Pancreas (tissue), 10 donors: ENCODE measurements at regions not wholly inside any gene's neighbourhood (a gene's known extent, or its start where the extent isn't known, plus 50 kb on each side); places are given as distances from the start of the nearest gene placed in this dataset.

Experiments used
- ATAC-seq, 4 donors: fragments of 200-7000 bp; cut with Tn5 transposase; one replicate each; pipeline versions ENCODE4 v1.8.0 to v1.9.1; 2020; ENCODE audit warnings: mild to moderate bottlenecking in 4 of 4, moderate library complexity in 4 of 4
- DNase-seq, 6 donors: peaks; one replicate each; pipeline ENCODE4 v3.0.0-alpha.2; 2020
- FAIRE-seq: peaks from 2 replicates; lab custom pipeline; 2012; peaks lifted over from hg19 to GRCh38; lab: Jason Lieb, UNC
- H3K27ac ChIP-seq, 4 donors: fragments of 200-600 bp; sonication (generic); 1 replicate in 3 of 4; 2 replicates in 1 of 4; pipeline versions ENCODE4 v1.5.0 to v1.8.0; 2020
- H3K27me3 ChIP-seq, 4 donors: fragments of 200-600 bp; one replicate each; pipeline ENCODE4 v1.8.0; 2021
- H3K36me3 ChIP-seq, 3 donors: fragments of 200-600 bp; sonication (generic) in 1 of 3; one replicate each; pipeline versions ENCODE4 v1.5.0 to v1.8.0; 2020 to 2021
- H3K4me1 ChIP-seq, 3 donors: fragments of 200-600 bp; one replicate each; pipeline ENCODE4 v1.8.0; 2021
- H3K4me3 ChIP-seq, 4 donors: fragments of 200-600 bp; sonication (generic) in 2 of 4; one replicate each; pipeline versions ENCODE4 v1.5.0 to v1.8.0; 2020 to 2021
- H3K9me3 ChIP-seq, 4 donors: fragments of 200-600 bp; one replicate each; pipeline ENCODE4 v1.8.0; 2021
- CTCF ChIP-seq, 4 donors: fragments of 200-600 bp; sonication (generic) in 3 of 4; IDR thresholded peaks; one replicate each; pipeline versions ENCODE4 v1.5.0 to v1.8.0; 2021; ENCODE audit warnings: antibody characterized with exemption in 4 of 4
- WGBS, 2 donors: extraction: QIAGEN DNeasy Blood & Tissue Kit; methylation state at CpG; one replicate each; pipeline ENCODE4 v1.1.7; 2013; 5-methylcytosine and 5-hydroxymethylcytosine counted together
- intact Hi-C, 3 donors: fragments of 100-400 bp; cut with DNase I; formaldehyde crosslinking; loops; one replicate each; pipeline versions ENCODE4 v1.11.1 to v1.14.2; 2022
- donor health status: healthy with polysubstance abuse.
- donor health status: DM: no; HTN: no; CAD: no; lungs with moderate emphysema.
- donor health status: DM: no; HTN: no; CAD: no.
- donor health status: control.
- donor health status: control.
- donor health status: Bipolar disorder and iron deficiency.
- donor health status: DM: yes; HTN: yes; CAD: no.
- donor health status: DM: no; HTN: no; CAD: no.
- donor health status: DM: no; HTN: no; CAD: no.
- donor health status: DM: yes; HTN: yes; CAD: no.

GRCh38 chr4:74878323-74878722, 54.6 kb upstream of the PARM1 start:
- WGBS, 2 donors = 71 to 83% methylated on average over 3 of the region's 3 CpGs
- no peaks in the 10 kb centered on the region for H3K36me3 ChIP-seq
- H3K4me3 ChIP-seq = no peak overlapping the region
- peaks cover 0 to 5% (median 0%) of the 10 kb centered on the region in 3 donors for H3K4me1 ChIP-seq
- no peak for DNase-seq
- no peak overlapping the region for H3K27ac ChIP-seq
- no peak for ATAC-seq
- no peak for TF ChIP-seq CTCF (IDR thresholded peaks at IDR 0.05)
- intact Hi-C loops = no loop called here
- no peaks in the 10 kb centered on the region for H3K9me3 ChIP-seq
- no peak for FAIRE-seq
- H3K27me3 ChIP-seq = no peaks in the 10 kb centered on the region

- H3K4me1 ChIP-seq = peaks cover 0 to 5% (median 0%) of the 10 kb centered on the region in 3 donors
- DNase-seq (no peak), FAIRE-seq (no peak), ATAC-seq (no peak)
- H3K36me3 ChIP-seq = no peaks in the 10 kb centered on the region
- no peaks in the 10 kb centered on the region for H3K9me3 ChIP-seq
- no peak overlapping the region for H3K4me3 ChIP-seq
- WGBS, 2 donors = 81 to 89% methylated on average over 2 of the region's 2 CpGs
- intact Hi-C loops = no loop called here
- no peak overlapping the region for H3K27ac ChIP-seq
- no peaks in the 10 kb centered on the region for H3K27me3 ChIP-seq
- TF ChIP-seq CTCF (IDR thresholded peaks at IDR 0.05) = no peak
Observed at GRCh38 chr4:74875451-74875850, 57.5 kb upstream of the PARM1 start.

- TF ChIP-seq CTCF (IDR thresholded peaks at IDR 0.05) = peak; percentile 86 to 95 (median 90)
- Histone ChIP-seq H3K36me3 (no peaks in the 10 kb centered on the region), H3K27ac (no peak overlapping the region), H3K27me3 (no peaks in the 10 kb centered on the region), H3K4me3 (no peak overlapping the region), H3K9me3 (no peaks in the 10 kb centered on the region), H3K4me1 (peaks cover 0 to 5% (median 0%) of the 10 kb centered on the region in 3 donors)
- peak; percentile 88 for FAIRE-seq
- peak in 3 of 6 donors; percentile 11 to 36 (median 31) for DNase-seq
- peak; percentile 93 to 98 (median 96) for ATAC-seq
- intact Hi-C loops = no loop called here
- WGBS, 2 donors = 8 to 13% methylated on average over 1 of the region's 1 CpG
Observed at GRCh38 chr4:74874753-74875367, 58.1 kb upstream of the PARM1 start.

- ATAC-seq (peak in 3 of 4 donors; percentile 32 to 57 (median 56)), FAIRE-seq (no peak), DNase-seq (no peak)
- 64 to 73% methylated on average over 3 of the region's 3 CpGs for WGBS, 2 donors
- no peak for TF ChIP-seq CTCF (IDR thresholded peaks at IDR 0.05)
- Histone ChIP-seq H3K4me1 (peaks cover 0 to 5% (median 0%) of the 10 kb centered on the region in 3 donors), H3K27ac (no peak overlapping the region), H3K36me3 (no peaks in the 10 kb centered on the region), H3K4me3 (no peak overlapping the region), H3K27me3 (no peaks in the 10 kb centered on the region), H3K9me3 (no peaks in the 10 kb centered on the region)
- intact Hi-C loops = no loop called here
Observed at GRCh38 chr4:74873545-74874301, 59.2 kb upstream of the PARM1 start.
